Esophagus muscularis mucosa (tissue), 4 donors: ENCODE measurements at regions not wholly inside any gene's neighbourhood (a gene's known extent, or its start where the extent isn't known, plus 50 kb on each side); places are given as distances from the start of the nearest gene placed in this dataset.
A peak's percentile ranks its signal among the peaks of the same experiment; 100 is the strongest.

ENCODE experiments used
- DNase-seq: peaks from one replicate; pipeline ENCODE4 v3.0.0-alpha.2; 2017; ENCODE audit errors: extremely low spot score
- H3K27ac ChIP-seq, 4 donors: fragments of 200-600 bp; sonication (generic); replicated peaks in 1 of 4; 1 replicate in 3 of 4; 2 replicates in 1 of 4; pipeline ENCODE4 v1.5.1; 2016 to 2019; ENCODE audit warnings: mild to moderate bottlenecking in 1 of 4
- H3K27me3 ChIP-seq, 4 donors: fragments of 200-600 bp; sonication (generic); one replicate each; pipeline versions ENCODE4 v1.5.1 to v1.6.0; 2016 to 2019
- H3K36me3 ChIP-seq, 4 donors: fragments of 200-600 bp; sonication (generic); one replicate each; pipeline ENCODE4 v1.5.1; 2016 to 2019
- H3K4me1 ChIP-seq, 4 donors: fragments of 200-600 bp; sonication (generic); one replicate each; pipeline ENCODE4 v1.5.1; 2016 to 2019
- H3K4me3 ChIP-seq, 4 donors: fragments of 200-600 bp; sonication (generic); 1 replicate in 2 of 4; 2 replicates in 2 of 4; pipeline ENCODE4 v1.5.1; 2016 to 2019; ENCODE audit warnings: mild to moderate bottlenecking in 4 of 4, moderate library complexity in 1 of 4
- H3K9me3 ChIP-seq, 4 donors: fragments of 200-600 bp; sonication (generic); 1 replicate in 3 of 4; 2 replicates in 1 of 4; pipeline ENCODE4 v1.5.1; 2016 to 2019
- CTCF ChIP-seq, 3 experiments: fragments of 200-600 bp in 2 of 3; fragments of 450-650 bp in 1 of 3; sonication (generic) in 2 of 3; IDR thresholded peaks; one replicate each; pipeline ENCODE4 v1.5.1; 2017 to 2019; ENCODE audit warnings: antibody characterized with exemption in 3 of 3, mild to moderate bottlenecking in 2 of 3, moderate library complexity in 1 of 3
- EP300 ChIP-seq: sonication (generic); formaldehyde crosslinking; IDR thresholded peaks from one replicate; pipeline ENCODE4 v1.6.1; 2017; ENCODE audit warnings: antibody characterized with exemption
- POLR2A ChIP-seq: fragments of 450-650 bp; IDR thresholded peaks from one replicate; pipeline ENCODE4 v1.6.1; 2017; ENCODE audit warnings: antibody characterized with exemption, moderate library complexity, mild to moderate bottlenecking, low read depth
- POLR2AphosphoS5 ChIP-seq, 2 donors: sonication (generic); formaldehyde crosslinking; IDR thresholded peaks; one replicate each; pipeline ENCODE4 v1.6.1; 2017; ENCODE audit warnings: antibody characterized with exemption in 2 of 2
- WGBS: methylation state at CpG from one replicate; pipeline ENCODE4 v1.1.5; 2018; 5-methylcytosine and 5-hydroxymethylcytosine counted together
- intact Hi-C: fragments of 100-400 bp; cut with DNase I; formaldehyde crosslinking; loops from one replicate; pipeline ENCODE4 v1.15.1; 2023

- intact Hi-C loops, result no loop called here
- WGBS, result 94% methylated on average over 6 of the region's 6 CpGs
- TF ChIP-seq POLR2A (no peak), EP300 (no peak), POLR2AphosphoS5 (IDR thresholded peaks at IDR 0.05) (no peak), CTCF (IDR thresholded peaks at IDR 0.05) (no peak)
- no peak overlapping the region for H3K4me3 ChIP-seq
- H3K36me3 ChIP-seq, result no peaks in the 10 kb centered on the region
- H3K9me3 ChIP-seq, result no peaks in the 10 kb centered on the region
- no peak for DNase-seq
- H3K27ac ChIP-seq, result no peak overlapping the region
- peaks cover 6 to 16% (median 11%) of the 10 kb centered on the region in 4 donors for H3K4me1 ChIP-seq
- no peaks in the 10 kb centered on the region for H3K27me3 ChIP-seq
Measured at GRCh38 chr5:124524552-124525232, 221.7 kb downstream of the ZNF608 start.

- peaks cover 13 to 24% (median 17%) of the 10 kb centered on the region in 4 donors for H3K4me1 ChIP-seq
- H3K4me3 ChIP-seq, result no peak overlapping the region
- H3K36me3 ChIP-seq, result no peaks in the 10 kb centered on the region
- H3K27me3 ChIP-seq, result no peaks in the 10 kb centered on the region
- DNase-seq, result no peak
- H3K27ac ChIP-seq, result no peak overlapping the region
- TF ChIP-seq CTCF (IDR thresholded peaks at IDR 0.05) (no peak), EP300 (no peak), POLR2AphosphoS5 (IDR thresholded peaks at IDR 0.05) (no peak), POLR2A (no peak)
- WGBS, result 92% methylated on average over 5 of the region's 5 CpGs
- intact Hi-C loops, result no loop called here
- H3K9me3 ChIP-seq, result no peaks in the 10 kb centered on the region
Measured at GRCh38 chr5:124523897-124524296, 222.5 kb downstream of the ZNF608 start.

GRCh38 chr5:124522992-124523391 lies 223.4 kb downstream of the ZNF608 start:
- Histone ChIP-seq H3K4me3 (no peak overlapping the region), H3K36me3 (no peaks in the 10 kb centered on the region), H3K4me1 (peaks cover 14 to 24% (median 18%) of the 10 kb centered on the region in 4 donors), H3K27me3 (no peaks in the 10 kb centered on the region), H3K9me3 (no peaks in the 10 kb centered on the region), H3K27ac (no peak overlapping the region)
- intact Hi-C loops, result no loop called here
- DNase-seq, result no peak
- WGBS, result 47% methylated on average over 1 of the region's 1 CpG
- no peak for TF ChIP-seq POLR2A
- TF ChIP-seq EP300, result no peak
- no peak for TF ChIP-seq CTCF (IDR thresholded peaks at IDR 0.05)
- no peak for TF ChIP-seq POLR2AphosphoS5 (IDR thresholded peaks at IDR 0.05)

- Histone ChIP-seq H3K27ac (no peak overlapping the region), H3K4me3 (no peak overlapping the region), H3K9me3 (no peaks in the 10 kb centered on the region), H3K36me3 (no peaks in the 10 kb centered on the region), H3K27me3 (no peaks in the 10 kb centered on the region), H3K4me1 (peaks cover 9 to 16% (median 14%) of the 10 kb centered on the region in 4 donors)
- WGBS, result 94% methylated on average over 32 of the region's 34 CpGs
- peak; percentile 55 for DNase-seq
- intact Hi-C loops, result no loop called here
- TF ChIP-seq POLR2A (no peak), EP300 (no peak), POLR2AphosphoS5 (IDR thresholded peaks at IDR 0.05) (no peak), CTCF (IDR thresholded peaks at IDR 0.05) (no peak)
Measured at GRCh38 chr5:124521461-124522230, 224.8 kb downstream of the ZNF608 start.
